HepG2 (cell line): ENCODE measurements at regions not wholly inside any gene's neighbourhood (a gene's known extent, or its start where the extent isn't known, plus 50 kb on each side); places are given as distances from the start of the nearest gene placed in this dataset.

ENCODE experiments used
- PTBP1 ChIP-seq: fragments of 200-400 bp; formaldehyde crosslinking; IDR thresholded peaks from 2 replicates; pipeline ENCODE4 v1.6.1; 2018; ENCODE audit warnings: low read length, low read depth; ENCODE audit not compliant: poor library complexity, severe bottlenecking
- ZNF431 ChIP-seq: sonication (generic); formaldehyde crosslinking; IDR thresholded peaks from 2 replicates; pipeline ENCODE4 v1.9.0; 2022; ENCODE audit warnings: missing genetic modification reagents, low read depth, mild to moderate bottlenecking, borderline replicate concordance
- TF ChIP-seq, protein P1 (sequence below), 2 experiments: fragments of 450-650 bp in 1 of 2; sonication (generic) in 1 of 2; formaldehyde crosslinking in 1 of 2; IDR thresholded peaks; 2 replicates each; pipeline versions ENCODE4 v1.6.1 to v1.8.0; 2016 to 2022; ENCODE audit warnings: antibody characterized with exemption in 1 of 2, mild to moderate bottlenecking in 1 of 2, missing genetic modification reagents in 1 of 2
- TF ChIP-seq, protein P2 (sequence below): sonication (generic); formaldehyde crosslinking; IDR thresholded peaks from 2 replicates; pipeline ENCODE4 v1.5.0; 2020; ENCODE audit warnings: mild to moderate bottlenecking, missing genetic modification reagents

GRCh38 chr7:25907214-25907613 lies 244.8 kb upstream of the NFE2L3 start (continued):
- TF ChIP-seq, protein P1, sequence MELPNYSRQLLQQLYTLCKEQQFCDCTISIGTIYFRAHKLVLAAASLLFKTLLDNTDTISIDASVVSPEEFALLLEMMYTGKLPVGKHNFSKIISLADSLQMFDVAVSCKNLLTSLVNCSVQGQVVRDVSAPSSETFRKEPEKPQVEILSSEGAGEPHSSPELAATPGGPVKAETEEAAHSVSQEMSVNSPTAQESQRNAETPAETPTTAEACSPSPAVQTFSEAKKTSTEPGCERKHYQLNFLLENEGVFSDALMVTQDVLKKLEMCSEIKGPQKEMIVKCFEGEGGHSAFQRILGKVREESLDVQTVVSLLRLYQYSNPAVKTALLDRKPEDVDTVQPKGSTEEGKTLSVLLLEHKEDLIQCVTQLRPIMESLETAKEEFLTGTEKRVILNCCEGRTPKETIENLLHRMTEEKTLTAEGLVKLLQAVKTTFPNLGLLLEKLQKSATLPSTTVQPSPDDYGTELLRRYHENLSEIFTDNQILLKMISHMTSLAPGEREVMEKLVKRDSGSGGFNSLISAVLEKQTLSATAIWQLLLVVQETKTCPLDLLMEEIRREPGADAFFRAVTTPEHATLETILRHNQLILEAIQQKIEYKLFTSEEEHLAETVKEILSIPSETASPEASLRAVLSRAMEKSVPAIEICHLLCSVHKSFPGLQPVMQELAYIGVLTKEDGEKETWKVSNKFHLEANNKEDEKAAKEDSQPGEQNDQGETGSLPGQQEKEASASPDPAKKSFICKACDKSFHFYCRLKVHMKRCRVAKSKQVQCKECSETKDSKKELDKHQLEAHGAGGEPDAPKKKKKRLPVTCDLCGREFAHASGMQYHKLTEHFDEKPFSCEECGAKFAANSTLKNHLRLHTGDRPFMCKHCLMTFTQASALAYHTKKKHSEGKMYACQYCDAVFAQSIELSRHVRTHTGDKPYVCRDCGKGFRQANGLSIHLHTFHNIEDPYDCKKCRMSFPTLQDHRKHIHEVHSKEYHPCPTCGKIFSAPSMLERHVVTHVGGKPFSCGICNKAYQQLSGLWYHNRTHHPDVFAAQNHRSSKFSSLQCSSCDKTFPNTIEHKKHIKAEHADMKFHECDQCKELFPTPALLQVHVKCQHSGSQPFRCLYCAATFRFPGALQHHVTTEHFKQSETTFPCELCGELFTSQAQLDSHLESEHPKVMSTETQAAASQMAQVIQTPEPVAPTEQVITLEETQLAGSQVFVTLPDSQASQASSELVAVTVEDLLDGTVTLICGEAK (IDR thresholded peaks at IDR 0.05): no peak
- TF ChIP-seq, protein P1 (CRISPR knock-in tag; IDR thresholded peaks at IDR 0.05): no peak
- TF ChIP-seq, protein P2, sequence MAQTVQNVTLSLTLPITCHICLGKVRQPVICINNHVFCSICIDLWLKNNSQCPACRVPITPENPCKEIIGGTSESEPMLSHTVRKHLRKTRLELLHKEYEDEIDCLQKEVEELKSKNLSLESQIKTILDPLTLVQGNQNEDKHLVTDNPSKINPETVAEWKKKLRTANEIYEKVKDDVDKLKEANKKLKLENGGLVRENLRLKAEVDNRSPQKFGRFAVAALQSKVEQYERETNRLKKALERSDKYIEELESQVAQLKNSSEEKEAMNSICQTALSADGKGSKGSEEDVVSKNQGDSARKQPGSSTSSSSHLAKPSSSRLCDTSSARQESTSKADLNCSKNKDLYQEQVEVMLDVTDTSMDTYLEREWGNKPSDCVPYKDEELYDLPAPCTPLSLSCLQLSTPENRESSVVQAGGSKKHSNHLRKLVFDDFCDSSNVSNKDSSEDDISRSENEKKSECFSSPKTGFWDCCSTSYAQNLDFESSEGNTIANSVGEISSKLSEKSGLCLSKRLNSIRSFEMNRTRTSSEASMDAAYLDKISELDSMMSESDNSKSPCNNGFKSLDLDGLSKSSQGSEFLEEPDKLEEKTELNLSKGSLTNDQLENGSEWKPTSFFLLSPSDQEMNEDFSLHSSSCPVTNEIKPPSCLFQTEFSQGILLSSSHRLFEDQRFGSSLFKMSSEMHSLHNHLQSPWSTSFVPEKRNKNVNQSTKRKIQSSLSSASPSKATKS (CRISPR knock-in tag): no peak
- TF ChIP-seq PTBP1: no peak
- no peak for TF ChIP-seq ZNF431 (CRISPR knock-in tag)
